Occipital lobe (tissue), 1 donor: ENCODE measurements at regions not wholly inside any gene's neighbourhood (a gene's known extent, or its start where the extent isn't known, plus 50 kb on each side); places are given as distances from the start of the nearest gene placed in this dataset.

Experiments
- DNase-seq: peaks from one replicate; lab custom pipeline; 2025; lab: John Stamatoyannopoulos, UW

DNA sequence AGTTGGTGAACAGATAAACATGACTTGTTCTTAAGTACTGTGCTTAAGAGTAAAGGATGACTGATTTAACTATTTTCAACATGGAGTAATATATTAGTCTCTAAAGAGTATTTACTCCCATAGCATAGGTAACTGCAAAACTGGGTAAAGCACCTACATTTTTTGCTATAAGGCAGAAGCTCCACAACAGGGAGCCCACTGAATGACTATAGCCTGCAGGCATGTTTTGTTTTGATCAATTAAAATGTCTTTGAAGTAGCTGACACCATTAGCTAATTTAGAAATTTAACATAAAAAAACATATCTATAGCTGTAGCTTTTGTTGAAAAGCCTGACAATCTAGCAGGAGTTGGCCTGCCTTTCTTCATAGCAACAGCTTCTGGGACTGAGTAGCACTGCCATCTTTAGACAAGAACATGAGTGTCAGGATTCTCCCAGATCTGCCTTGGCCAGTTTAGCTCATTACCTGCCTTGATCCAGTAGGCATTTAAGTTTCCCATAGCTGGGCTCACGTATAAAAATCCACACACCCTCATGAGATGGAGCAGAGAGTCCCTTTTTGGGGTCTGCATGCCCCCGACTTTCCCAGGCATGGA is 1935.1 kb upstream of the PIK3C3 start:
- no peak for DNase-seq

DNA sequence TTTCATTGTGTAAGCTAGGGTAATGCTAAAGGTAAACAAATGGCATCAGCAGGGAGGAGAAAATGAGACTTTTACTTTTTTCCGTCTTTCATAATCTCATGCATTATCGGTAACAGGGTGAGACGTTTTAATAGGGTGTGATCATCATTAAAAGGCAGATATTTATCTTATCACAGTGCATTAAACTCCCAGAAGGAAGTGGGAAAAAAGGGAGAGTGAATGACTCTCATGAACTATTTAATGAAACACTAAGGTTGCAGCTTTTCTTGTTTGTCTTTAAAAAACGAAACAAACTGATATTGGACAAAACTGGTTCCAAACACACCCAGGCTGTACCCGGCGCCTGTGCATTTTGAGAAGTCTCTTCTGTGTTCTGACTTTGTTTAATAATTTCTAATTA is 1936.8 kb upstream of the PIK3C3 start:
- no peak for DNase-seq

DNA sequence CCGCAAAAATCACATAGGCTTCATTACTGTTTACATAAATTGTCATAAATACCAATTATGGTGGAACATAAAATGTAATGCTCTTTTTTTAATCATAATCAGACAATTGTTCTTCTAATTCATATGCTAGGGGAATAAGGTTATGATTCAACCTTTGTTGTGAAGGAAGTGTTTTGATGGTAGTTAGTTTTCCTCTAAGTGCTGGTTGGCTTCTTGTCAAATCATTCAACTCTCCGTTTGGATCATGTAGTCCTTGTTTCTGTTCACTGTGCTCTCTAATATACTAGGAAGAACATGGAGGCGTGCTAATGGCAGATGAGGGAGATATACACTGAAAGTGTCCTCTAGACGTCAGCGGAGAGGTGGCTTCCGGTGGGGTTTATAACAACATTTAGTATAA is 1938.0 kb upstream of the PIK3C3 start:
- no peak for DNase-seq

DNA sequence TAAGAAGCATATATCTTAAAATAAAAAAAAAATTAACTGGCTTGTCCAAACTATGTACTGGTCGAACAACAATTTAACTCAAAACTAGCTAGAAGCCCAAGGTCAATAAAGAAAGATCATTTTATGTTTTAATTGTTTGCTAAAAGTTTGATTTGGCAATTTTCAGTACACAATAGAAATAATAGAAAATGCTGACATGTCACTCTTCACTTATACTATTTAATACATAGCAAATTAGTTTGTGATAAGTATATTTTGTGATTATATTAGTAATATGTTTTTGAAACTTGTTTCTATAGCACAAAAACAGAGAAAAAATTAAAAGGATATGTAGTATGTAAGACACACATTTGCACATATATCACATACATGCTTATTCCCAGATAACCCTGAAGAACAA is 1938.6 kb upstream of the PIK3C3 start:
- DNase-seq = no peak

DNA sequence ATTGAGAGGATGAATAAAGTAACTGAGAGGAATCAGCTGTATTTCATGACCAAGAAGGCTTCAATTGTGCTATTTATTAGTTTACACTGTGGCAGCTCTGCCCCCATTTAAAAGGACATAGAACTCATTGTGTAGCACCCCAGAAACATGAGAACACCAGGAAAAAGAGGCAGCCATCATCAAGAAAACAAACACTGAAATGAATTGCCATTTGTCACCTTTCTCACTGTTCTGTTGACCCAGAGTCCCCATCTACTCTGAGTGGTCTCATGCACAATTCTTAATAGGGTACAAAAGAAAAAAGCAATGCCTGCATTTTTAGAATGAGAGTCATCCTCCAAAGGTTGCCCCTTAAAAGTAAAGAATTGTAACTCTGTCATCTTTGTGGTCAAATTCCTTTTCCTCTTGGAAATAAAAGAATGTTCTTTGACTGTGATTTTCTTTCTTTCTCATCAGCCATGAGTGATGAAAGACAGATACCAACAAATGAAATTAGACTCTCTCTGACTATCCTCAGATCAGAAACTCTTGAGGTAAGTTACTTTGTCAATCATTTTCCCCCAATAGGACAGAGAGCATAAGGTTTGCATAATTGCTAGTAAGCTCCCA is 1941.9 kb upstream of the PIK3C3 start:
- no peak for DNase-seq

DNA sequence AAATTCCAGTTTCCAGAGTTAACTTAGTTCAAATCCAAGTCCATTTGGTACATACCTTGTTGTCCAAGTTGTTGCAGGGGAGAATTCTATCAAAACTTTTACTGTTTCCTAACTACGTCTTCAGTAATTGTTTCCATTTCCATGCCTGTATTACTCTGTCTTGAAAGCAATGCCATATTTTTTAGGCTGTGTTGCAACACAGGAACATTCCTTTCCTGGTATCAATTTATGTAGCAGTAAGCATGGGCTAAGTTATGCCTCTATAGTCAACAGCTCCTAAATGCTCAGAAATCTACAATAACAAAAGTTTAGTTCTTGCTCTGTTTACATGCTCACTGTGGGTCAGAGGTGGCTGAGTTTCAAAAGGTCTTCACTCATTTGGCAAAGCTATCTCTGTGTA is 1943.8 kb upstream of the PIK3C3 start:
- no peak for DNase-seq

DNA sequence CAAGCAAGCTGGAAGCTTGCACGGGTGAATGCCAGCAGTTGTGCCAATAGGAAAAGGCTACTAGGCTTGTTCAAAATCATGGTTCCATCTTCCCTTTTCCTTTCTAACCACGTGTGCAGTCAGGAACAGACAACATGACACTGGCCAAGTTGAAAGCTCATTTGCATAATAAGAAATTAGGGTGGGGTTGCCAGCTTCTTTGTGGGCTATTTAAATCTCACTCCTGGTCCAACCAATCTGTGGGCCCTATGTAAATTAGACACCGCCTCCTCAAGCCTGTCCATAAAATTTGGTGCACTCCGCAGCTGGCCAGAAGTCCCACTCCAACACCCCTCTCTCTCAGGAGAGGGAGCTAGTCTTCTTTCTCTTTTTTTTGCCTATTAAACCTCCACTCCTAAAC is 1948.4 kb upstream of the PIK3C3 start:
- no peak for DNase-seq

DNA sequence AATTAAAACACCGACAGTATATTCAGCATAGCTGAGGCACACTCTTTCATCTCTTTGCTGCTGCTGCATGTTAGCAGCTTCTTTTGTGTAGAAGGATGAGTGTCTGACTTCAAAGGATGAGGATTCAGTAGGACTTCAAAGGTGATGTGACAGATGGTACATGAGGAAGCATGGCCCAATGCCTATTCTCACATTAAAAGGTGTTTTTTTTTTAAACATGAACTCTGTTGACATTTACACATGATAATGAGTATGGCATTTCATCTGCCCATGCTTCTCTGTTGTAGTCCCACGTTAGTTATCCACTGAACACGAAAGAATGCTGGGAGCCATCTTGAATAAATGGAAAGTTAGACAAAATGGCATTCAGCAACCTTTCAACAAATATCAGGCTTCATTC is 1950.8 kb upstream of the PIK3C3 start:
- DNase-seq = no peak

DNA sequence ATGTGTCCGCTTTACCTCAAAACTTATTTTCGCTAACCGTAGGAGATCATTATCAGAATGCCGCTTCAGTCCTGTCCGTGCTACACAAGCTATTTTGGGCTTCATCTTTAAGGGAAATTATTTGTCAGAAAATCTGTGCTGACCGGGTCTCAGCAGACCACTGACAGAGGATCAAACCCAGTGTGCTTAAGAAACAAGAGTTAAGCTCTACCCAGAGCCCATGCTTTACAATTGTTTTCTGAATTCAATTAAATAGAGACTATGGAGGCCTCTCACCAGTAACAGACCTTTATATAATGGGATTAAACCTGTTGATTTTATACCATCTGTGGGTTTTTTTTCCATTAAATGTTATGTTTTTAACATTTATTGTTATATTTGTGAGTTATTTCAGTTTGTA is 1956.7 kb upstream of the PIK3C3 start:
- no peak for DNase-seq

DNA sequence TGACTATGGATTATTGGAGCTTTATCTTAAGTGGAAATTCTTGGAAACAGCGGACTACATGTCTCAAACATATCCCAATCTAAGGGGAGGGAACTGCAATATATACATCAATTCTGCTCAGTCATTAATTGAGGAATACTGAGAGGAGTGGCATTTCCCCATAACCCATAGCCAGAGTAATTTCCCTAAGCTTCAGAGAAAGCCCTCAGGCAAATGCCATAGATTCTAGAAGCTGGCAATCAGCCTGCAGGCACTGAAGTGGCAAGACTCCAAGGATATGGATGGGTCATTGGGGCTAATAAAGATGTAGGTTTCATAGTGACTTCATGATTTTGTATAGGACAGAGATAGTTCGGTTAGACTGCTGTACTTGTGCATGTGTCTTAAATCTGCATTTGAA is 1960.5 kb upstream of the PIK3C3 start:
- DNase-seq = no peak

DNA sequence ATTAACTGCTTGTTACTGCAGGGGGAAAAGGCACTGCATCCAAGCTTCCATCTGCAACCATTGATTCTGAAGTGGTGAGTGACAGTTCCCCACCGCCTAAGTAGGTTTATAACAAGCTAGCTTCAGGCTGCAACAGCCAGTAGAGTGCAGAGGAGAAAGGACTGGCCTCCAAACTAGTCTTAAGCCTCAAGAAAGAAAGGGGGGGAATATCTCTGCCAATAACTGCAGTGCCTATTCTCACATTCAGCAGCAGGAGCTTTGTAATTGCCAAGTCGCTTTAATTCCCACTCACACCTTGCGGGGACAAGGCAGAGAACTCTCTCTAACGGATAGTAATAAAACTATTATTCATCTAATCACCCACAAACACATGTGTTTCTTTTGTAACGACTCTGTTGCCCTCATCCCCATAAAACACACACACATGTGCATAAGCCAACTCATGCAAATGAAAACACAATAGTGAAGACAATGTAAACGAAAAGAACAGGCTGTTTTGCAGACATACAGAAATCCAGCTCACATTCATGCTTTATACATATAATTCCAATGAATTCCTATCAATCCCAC is 1963.3 kb upstream of the PIK3C3 start:
- DNase-seq = no peak

DNA sequence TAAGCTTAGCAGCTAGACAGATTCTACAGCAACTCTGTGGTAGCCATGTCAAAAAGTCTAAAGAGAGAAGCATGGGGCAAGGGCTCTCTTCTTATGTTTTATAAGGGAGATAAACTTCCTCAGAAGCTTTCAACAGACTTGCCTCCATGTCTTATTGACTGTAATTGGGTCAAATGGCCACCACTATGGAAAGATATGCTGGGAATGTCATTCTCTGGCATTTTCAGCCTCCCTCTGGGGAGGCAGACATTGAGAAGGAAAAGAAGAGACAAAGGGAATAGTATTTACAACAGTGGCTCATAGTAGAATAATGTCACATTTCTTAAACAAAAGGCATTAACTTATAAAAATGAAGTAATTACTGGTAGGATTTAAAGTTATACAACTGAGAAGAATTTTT is 1964.5 kb upstream of the PIK3C3 start:
- no peak for DNase-seq

DNA sequence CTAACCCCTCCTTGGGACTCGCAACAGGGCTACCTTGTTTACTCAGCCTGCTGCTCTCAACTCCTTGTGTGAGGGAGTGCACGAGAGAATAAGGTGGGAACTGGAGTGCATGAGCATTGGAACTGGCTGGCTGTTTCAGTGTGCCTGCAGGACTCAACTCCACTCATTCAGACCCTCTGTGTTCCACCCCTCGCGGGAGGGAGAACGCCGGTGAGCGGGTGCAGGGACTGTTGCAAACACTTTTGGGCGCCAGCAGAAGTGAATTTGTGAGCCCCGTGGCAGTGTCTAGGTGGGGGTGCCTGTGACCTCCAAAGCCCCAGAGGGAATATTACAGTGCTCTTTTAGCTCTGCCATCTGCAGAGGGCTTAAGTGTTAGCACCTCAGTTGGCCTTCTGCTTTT is 1978.3 kb upstream of the PIK3C3 start:
- no peak for DNase-seq

DNA sequence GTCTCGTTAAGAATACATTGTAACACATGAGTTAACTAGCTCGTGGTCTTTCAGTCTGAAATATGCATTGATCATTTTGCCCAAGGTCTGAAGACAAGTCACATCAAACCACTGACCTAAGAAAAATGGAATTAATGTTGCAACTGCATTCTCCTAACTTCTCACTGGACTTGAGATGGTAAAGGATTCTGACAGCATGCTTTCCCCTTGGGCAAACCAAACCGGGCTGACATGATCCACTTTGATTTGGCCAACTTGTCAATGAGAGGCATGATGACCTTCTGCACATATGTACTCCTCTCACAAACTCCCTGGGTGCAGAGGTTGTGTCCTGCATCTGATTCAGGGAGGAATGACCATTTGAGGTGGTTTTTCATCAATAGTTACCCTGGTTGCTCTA is 1982.5 kb upstream of the PIK3C3 start:
- no peak for DNase-seq

DNA sequence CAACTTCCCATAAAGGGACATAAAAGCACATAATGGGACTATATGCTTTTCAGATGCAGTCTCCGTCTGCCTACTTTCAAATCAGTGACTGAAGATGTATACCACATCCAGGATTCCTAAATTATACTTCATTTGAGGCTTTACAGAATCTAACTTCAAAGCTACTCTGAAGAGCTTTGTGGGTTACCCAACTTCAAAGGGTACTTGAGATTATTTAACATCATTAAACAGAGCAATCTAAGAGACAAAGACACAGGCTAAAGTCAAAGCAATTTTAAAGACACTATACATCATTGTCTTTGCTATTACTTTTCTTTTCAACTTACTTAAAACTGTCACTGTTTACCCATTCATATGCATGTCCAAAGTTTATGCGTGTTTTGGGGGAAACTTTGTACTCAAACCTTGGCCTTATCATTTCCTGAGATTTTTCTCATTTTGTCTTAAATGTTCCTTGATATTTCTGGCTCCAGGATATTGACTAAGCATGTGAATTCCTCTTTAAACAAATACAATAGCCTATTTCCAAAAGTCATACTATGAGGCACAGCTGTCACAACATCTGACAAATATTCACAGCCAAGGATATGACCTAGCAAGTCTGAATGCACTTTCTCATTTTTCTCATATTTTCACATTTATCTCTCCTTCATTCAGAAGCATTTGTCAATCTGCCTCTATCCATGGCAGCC is 1985.1 kb upstream of the PIK3C3 start:
- no peak for DNase-seq

DNA sequence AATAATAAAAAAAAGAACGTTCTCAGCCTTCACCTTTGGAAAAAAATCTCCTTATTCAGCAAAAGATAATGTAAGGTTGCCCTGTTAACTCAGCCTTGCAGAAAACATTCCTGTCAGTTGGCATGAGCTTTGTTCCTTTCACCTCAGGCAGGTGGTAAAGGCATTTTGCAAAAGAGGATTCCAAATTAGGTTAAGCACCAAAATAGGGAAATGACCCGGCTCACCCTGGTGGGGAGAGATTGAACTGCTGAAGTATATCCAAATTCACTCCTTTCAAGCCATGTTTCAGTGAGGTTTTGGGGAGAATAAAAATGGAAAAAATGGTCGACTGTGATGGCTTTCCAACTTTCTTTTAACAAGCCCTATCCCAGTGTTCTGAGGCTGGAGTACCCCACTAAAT is 1988.8 kb upstream of the PIK3C3 start:
- DNase-seq = no peak

DNA sequence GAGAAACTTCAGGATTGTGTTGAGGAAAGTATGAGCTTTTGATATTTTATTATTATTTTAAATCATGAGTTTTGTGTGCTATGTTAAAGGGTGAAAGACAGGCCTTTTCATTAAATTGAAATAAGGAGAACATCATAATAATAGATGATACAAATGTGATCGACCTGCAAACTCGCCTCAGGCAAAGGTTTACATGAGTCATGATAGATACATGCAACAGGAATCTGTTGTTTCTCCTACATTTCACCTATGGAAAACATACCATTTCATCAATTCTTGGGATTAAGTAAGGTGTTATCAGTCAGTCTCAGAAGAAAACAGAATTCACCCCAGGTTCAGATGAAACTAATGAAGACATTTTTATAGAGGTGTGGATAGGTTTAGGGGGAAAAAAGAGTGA is 1992.5 kb upstream of the PIK3C3 start:
- DNase-seq = no peak

DNA sequence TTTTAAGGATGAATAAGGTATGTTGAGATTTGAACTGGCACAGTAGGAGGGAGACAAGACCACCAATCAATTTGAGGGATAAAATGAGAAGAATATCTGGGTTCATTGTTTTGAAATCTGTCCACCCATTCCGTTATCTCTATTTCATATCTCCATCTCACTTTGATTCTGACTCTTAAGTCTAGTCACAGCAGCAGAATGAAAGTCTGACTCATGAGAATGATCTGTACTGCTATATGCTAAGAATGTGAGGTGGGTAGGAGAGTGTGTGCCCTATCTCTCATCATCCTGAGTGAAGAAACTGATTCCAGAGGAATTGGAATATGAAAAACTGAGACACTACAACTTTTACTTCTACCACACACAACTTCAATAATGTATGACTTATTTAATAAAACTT is 1994.5 kb upstream of the PIK3C3 start:
- no peak for DNase-seq

DNA sequence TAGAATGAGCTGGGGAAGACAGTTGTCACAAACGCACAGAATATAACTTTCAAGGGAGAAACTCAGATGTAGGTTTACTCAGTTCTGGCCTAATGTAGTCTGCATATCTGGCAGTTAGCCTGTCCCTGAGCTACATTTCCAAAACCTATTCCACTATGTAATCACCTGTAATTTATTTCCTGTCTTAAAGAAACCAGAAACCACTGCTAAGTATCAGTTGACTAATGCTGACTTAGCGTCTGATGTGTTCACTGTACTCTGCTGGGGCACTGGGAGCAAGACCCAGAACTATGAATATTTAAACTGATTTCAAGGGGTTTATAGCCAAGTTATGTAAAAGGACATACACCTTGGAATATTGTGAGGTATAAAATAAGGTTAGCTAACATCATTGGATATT is 1995.2 kb upstream of the PIK3C3 start:
- DNase-seq = no peak

DNA sequence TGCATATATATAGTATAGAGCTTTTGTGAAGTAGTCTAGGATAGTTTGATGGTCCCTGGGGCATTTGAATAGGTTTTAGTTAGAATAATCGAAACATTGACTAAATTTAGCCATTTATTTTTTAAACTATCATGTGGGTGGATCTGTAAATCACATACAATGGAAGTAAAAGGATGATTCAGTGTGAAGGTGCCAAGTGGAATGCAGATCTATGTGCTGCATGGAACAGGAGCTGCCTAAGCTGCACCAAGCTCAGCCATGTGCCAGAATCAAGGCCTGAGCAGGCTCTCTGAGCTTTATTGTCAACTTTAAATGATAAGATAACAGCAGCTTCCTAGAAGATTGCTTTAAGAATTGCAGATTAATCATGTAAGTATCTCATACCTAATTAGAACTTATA is 1996.2 kb upstream of the PIK3C3 start:
- DNase-seq = no peak

DNA sequence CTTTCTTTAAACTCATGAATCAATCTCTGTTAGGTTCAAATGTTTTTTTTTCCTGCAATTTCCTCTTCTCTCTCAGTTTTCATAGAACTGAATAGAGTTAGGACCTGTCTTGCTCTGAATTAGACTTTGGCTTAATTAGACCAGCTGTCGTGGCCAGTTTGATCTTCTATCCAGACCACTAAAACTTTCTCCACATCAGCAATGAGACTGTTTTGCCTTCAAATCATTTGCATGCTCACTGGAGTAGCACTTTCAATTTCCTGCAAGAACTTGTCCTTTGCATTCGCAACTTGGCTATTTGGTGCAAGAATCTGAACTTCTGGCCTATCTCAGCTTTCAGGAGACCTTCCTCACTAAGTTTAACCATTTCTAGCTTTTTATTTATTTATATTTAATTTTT is 2002.2 kb upstream of the PIK3C3 start:
- DNase-seq = no peak

DNA sequence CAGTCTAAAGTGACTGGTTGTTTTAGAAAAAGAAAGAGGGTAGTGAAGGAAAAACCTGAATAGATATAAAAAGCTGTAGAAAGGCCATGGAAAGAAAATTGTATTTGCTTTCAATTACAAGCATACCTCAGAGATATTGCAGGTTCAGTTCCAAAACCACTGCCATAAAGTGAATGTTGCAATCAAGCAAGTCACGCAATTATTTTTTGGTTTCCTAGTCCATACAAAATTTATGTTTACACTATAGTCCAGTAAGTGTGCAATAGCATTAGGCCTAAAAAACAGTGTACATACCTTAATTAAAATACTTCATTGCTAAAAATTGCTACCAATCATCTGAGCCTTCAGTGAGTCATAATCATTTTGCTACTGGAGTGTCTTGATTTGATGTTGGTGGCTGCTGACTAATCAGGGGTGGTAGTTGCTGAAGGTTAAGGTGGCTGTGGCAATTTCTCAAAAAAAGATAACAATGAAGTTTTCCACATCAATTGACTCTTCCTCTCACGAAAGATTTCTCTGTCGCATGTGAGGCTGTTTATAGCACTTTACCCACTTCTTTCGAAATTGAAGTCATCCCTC is 2003.8 kb upstream of the PIK3C3 start:
- DNase-seq = no peak

DNA sequence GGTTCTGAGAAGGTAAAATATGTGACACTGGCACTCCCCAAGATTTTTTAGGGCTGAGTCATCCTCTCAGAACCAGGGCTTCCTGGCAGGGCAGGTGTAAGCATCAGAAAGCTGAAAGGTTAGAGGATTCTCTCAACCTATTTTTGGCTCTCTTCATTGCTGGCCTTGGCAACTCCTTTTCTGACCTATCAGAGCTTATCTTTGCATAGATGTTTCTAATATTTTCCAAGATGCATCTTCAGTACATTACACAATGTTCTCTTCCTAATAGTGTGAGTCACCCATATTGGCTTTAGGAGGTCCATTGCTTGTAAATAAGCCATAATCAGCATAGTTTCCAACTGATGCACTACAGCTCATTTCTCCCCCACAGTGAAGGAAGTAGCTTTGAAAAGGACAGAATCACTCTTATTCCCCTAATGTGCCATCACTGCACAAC is 2008.4 kb upstream of the PIK3C3 start:
- DNase-seq = no peak
